Activated CD8-positive, alpha-beta T cell treated with anti-CD3 and anti-CD28 coated beads for 36 hours (primary cell): ENCODE measurements at regions not wholly inside any gene's neighbourhood (a gene's known extent, or its start where the extent isn't known, plus 50 kb on each side); places are given as distances from the start of the nearest gene placed in this dataset.

Experiments used
- ATAC-seq: fragments of 200-7000 bp; cut with Tn5 transposase; one replicate; pipeline ENCODE4 v1.10.0; 2021; ENCODE audit warnings: mild to moderate bottlenecking, moderate library complexity
- CTCF ChIA-PET: fragments of 350-600 bp; sonication (Branson Sonifier 250); formaldehyde crosslinking; loops from one replicate; lab custom pipeline; 2021; ENCODE audit warnings: antibody characterized with exemption; lab: Charles Lee
- POLR2A ChIA-PET: fragments of 350-600 bp; sonication (Branson Sonifier 250); formaldehyde crosslinking; loops from one replicate; lab custom pipeline; 2021; ENCODE audit warnings: antibody characterized with exemption; lab: Charles Lee
- DNase-seq: peaks from one replicate; pipeline ENCODE4 v3.0.0-alpha.2; 2020
- H3K27ac Mint-ChIP-seq: one replicate; pipeline ENCODE4 v1.8.0; 2021; ENCODE audit warnings: mild to moderate bottlenecking, mixed read lengths
- H3K27me3 Mint-ChIP-seq: one replicate; pipeline ENCODE4 v1.8.0; 2021; ENCODE audit warnings: mixed read lengths
- H3K36me3 Mint-ChIP-seq: one replicate; pipeline ENCODE4 v1.8.0; 2021; ENCODE audit warnings: low read depth, mixed read lengths
- H3K4me1 Mint-ChIP-seq: one replicate; pipeline ENCODE4 v1.8.0; 2021; ENCODE audit warnings: low read depth, mixed read lengths
- H3K4me3 Mint-ChIP-seq: one replicate; pipeline ENCODE4 v1.8.0; 2021; ENCODE audit warnings: mild to moderate bottlenecking, moderate library complexity, mixed read lengths
- H3K9me3 Mint-ChIP-seq: one replicate; pipeline ENCODE4 v1.8.0; 2021; ENCODE audit warnings: mixed read lengths
- CTCF ChIP-seq: fragments of 200-600 bp; IDR thresholded peaks from one replicate; pipeline ENCODE4 v1.8.0; 2022; ENCODE audit warnings: antibody characterized with exemption, mild to moderate bottlenecking
- intact Hi-C: fragments of 100-400 bp; cut with micrococcal nuclease; formaldehyde crosslinking; loops from one replicate; pipeline ENCODE4 v1.10.0; 2022

GRCh38 chr3:117537949-117538348 lies 828.4 kb downstream of the TUSC7 start:
- peaks cover 2% of the 10 kb centered on the region for H3K9me3 Mint-ChIP-seq
- intact Hi-C loops, result no loop called here

GRCh38 chr3:117539729-117540128 lies 830.1 kb downstream of the TUSC7 start:
- no peak for TF ChIP-seq CTCF
- intact Hi-C loops, result no loop called here
- CTCF ChIA-PET, result no interaction called here
- H3K36me3 Mint-ChIP-seq, result no peaks in the 10 kb centered on the region
- peaks cover 2% of the 10 kb centered on the region for H3K9me3 Mint-ChIP-seq
- POLR2A ChIA-PET, result no interaction called here
- H3K27ac Mint-ChIP-seq, result no peak overlapping the region
- ATAC-seq, result no peak
- no peak overlapping the region for H3K4me3 Mint-ChIP-seq
- no peaks in the 10 kb centered on the region for H3K4me1 Mint-ChIP-seq
- no peaks in the 10 kb centered on the region for H3K27me3 Mint-ChIP-seq
- no peak for DNase-seq

More at GRCh38 chr3:117537949-117538348, 828.4 kb downstream of the TUSC7 start:
- CTCF ChIA-PET, result no interaction called here
- Mint-ChIP-seq H3K27me3 (no peaks in the 10 kb centered on the region), H3K4me1 (no peaks in the 10 kb centered on the region), H3K4me3 (no peak overlapping the region), H3K36me3 (no peaks in the 10 kb centered on the region), H3K27ac (no peak overlapping the region)
- TF ChIP-seq CTCF, result no peak
- DNase-seq (no peak), ATAC-seq (no peak)
- POLR2A ChIA-PET, result no interaction called here

GRCh38 chr3:117540597-117540996 lies 831.0 kb downstream of the TUSC7 start:
- no peak for DNase-seq
- Mint-ChIP-seq H3K9me3 (peaks cover 2% of the 10 kb centered on the region), H3K36me3 (no peaks in the 10 kb centered on the region), H3K4me1 (no peaks in the 10 kb centered on the region), H3K27me3 (no peaks in the 10 kb centered on the region), H3K27ac (no peak overlapping the region), H3K4me3 (no peak overlapping the region)
- ChIA-PET CTCF (no interaction called here), POLR2A (no interaction called here)
- TF ChIP-seq CTCF, result no peak
- no peak for ATAC-seq
- intact Hi-C loops, result no loop called here

GRCh38 chr3:117541721-117542120 lies 832.1 kb downstream of the TUSC7 start:
- no peak overlapping the region for H3K4me3 Mint-ChIP-seq
- no peaks in the 10 kb centered on the region for H3K4me1 Mint-ChIP-seq
- CTCF ChIA-PET, result no interaction called here
- ATAC-seq (no peak), DNase-seq (no peak)
- intact Hi-C loops, result no loop called here
- no peak overlapping the region for H3K27ac Mint-ChIP-seq
- no peaks in the 10 kb centered on the region for H3K27me3 Mint-ChIP-seq
- POLR2A ChIA-PET, result no interaction called here
- H3K9me3 Mint-ChIP-seq, result peaks cover 6% of the 10 kb centered on the region
- H3K36me3 Mint-ChIP-seq, result no peaks in the 10 kb centered on the region
- TF ChIP-seq CTCF, result no peak

GRCh38 chr3:117543521-117543920 lies 833.9 kb downstream of the TUSC7 start:
- no peak overlapping the region for H3K4me3 Mint-ChIP-seq
- no peak for ATAC-seq

More at GRCh38 chr3:117543521-117543920, 833.9 kb downstream of the TUSC7 start:
- no peaks in the 10 kb centered on the region for H3K4me1 Mint-ChIP-seq
- peaks cover 4% of the 10 kb centered on the region for H3K9me3 Mint-ChIP-seq
- no peak for DNase-seq
- ChIA-PET CTCF (no interaction called here), POLR2A (no interaction called here)
- no peaks in the 10 kb centered on the region for H3K36me3 Mint-ChIP-seq
- H3K27ac Mint-ChIP-seq, result no peak overlapping the region
- no peak for TF ChIP-seq CTCF
- intact Hi-C loops, result no loop called here
- no peaks in the 10 kb centered on the region for H3K27me3 Mint-ChIP-seq
